Endothelial cell (in vitro differentiated cells): ENCODE measurements at regions not wholly inside any gene's neighbourhood (a gene's known extent, or its start where the extent isn't known, plus 50 kb on each side); places are given as distances from the start of the nearest gene placed in this dataset.
"Not testable (repeated sequence)": the region's sequence is repeated elsewhere in the genome, so short reads cannot be mapped to it uniquely, and the experiment has no call there.

Source experiments
- DNase-seq: peaks from one replicate; pipeline ENCODE4 v3.0.0; 2021; ENCODE audit warnings: low spot score
- H3K27ac Mint-ChIP-seq: one replicate; pipeline ENCODE4 v1.8.0; 2021; ENCODE audit warnings: mixed read lengths, inconsistent platforms; ENCODE audit not compliant: unreplicated experiment
- H3K27me3 Mint-ChIP-seq: one replicate; pipeline ENCODE4 v1.8.0; 2021; ENCODE audit warnings: mild to moderate bottlenecking, moderate library complexity, mixed read lengths, inconsistent platforms; ENCODE audit not compliant: unreplicated experiment
- H3K36me3 Mint-ChIP-seq: one replicate; pipeline ENCODE4 v1.8.0; 2021; ENCODE audit warnings: mild to moderate bottlenecking, low read depth, mixed read lengths, inconsistent platforms; ENCODE audit not compliant: unreplicated experiment
- H3K4me1 Mint-ChIP-seq: one replicate; pipeline ENCODE4 v1.8.0; 2021; ENCODE audit warnings: mild to moderate bottlenecking, mixed read lengths, inconsistent platforms; ENCODE audit not compliant: unreplicated experiment
- H3K4me3 Mint-ChIP-seq: one replicate; pipeline ENCODE4 v1.8.0; 2021; ENCODE audit warnings: mild to moderate bottlenecking, mixed read lengths, inconsistent platforms; ENCODE audit not compliant: unreplicated experiment
- H3K9me3 Mint-ChIP-seq: one replicate; pipeline ENCODE4 v1.8.0; 2021; ENCODE audit warnings: mixed read lengths, inconsistent platforms; ENCODE audit not compliant: unreplicated experiment
- TF ChIP-seq, protein P1 (sequence below): fragments of 200-600 bp; sonication (generic); IDR thresholded peaks from one replicate; pipeline ENCODE4 v1.5.0; 2021; ENCODE audit warnings: antibody characterized with exemption; ENCODE audit not compliant: unreplicated experiment

DNA sequence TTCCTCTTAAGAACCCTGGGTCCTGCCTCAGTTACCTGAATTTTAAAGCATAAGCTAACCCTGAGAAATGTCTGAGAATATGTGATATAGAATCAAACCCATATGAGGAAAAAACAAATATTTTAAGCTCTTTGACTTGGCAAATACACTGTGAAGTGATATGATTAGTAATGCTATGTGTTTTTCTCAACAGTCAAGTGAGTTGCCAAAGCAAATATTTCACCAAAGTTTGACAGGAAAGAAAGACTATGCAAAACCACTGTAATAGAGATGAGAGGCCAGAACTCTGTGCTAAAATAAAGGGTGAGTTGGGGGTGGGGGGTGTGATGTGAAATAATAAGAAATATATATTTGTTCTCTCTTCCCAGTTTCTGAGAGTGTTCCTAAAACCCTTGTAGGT lies 613.5 kb upstream of the CCDC179 start:
- TF ChIP-seq, protein P1, sequence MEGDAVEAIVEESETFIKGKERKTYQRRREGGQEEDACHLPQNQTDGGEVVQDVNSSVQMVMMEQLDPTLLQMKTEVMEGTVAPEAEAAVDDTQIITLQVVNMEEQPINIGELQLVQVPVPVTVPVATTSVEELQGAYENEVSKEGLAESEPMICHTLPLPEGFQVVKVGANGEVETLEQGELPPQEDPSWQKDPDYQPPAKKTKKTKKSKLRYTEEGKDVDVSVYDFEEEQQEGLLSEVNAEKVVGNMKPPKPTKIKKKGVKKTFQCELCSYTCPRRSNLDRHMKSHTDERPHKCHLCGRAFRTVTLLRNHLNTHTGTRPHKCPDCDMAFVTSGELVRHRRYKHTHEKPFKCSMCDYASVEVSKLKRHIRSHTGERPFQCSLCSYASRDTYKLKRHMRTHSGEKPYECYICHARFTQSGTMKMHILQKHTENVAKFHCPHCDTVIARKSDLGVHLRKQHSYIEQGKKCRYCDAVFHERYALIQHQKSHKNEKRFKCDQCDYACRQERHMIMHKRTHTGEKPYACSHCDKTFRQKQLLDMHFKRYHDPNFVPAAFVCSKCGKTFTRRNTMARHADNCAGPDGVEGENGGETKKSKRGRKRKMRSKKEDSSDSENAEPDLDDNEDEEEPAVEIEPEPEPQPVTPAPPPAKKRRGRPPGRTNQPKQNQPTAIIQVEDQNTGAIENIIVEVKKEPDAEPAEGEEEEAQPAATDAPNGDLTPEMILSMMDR: no peak
- H3K27ac Mint-ChIP-seq: no peak overlapping the region
- H3K4me1 Mint-ChIP-seq: peaks cover 2% of the 10 kb centered on the region
- H3K27me3 Mint-ChIP-seq: no peaks in the 10 kb centered on the region
- no peaks in the 10 kb centered on the region for H3K9me3 Mint-ChIP-seq
- H3K4me3 Mint-ChIP-seq: no peak overlapping the region
- no peak for DNase-seq
- H3K36me3 Mint-ChIP-seq: no peaks in the 10 kb centered on the region

DNA sequence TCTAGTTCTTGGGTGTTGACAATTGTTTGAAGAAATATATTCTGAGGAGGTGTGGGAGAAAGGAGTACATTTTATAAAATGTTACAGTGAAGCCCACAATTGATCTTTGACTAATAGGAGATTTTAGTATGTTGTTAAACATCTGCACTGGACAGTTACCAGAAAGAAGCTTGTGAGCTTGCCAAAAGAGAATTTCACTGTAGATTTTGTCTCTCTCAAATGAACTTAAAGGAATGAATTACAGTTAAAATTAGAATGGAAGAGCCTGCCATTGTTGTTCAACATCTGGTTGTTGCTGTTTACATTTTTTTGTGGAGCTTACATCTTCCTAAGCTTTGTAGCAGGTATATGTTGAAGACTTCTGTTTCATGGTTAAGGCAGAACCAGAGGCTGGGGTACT lies 620.5 kb upstream of the CCDC179 start:
- no peaks in the 10 kb centered on the region for H3K9me3 Mint-ChIP-seq
- no peaks in the 10 kb centered on the region for H3K36me3 Mint-ChIP-seq
- TF ChIP-seq, protein P1: no peak
- H3K4me1 Mint-ChIP-seq: peaks cover 7% of the 10 kb centered on the region
- H3K4me3 Mint-ChIP-seq: no peak overlapping the region
- H3K27me3 Mint-ChIP-seq: peaks cover 2% of the 10 kb centered on the region
- no peak for DNase-seq
- no peak overlapping the region for H3K27ac Mint-ChIP-seq

DNA sequence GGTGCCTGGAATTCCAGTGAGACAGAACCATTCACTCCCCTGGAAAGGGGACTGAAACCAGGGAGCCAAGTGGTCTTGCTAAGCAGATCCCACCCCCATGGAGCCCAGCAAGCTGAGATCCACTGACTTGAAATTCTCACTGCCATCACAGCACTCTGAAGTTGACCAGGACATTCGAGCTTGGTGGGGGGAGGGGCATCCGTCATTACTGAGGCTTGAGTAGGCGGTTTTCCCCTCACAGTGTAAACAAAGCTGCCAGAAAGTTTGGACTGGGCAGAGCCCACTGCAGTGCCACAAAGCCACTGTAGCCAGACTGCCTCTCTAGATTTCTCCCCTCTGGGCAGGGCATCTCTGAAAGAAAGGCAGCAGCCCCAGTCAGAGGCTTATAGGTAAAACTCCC lies 623.9 kb upstream of the CCDC179 start:
- H3K4me3 Mint-ChIP-seq, H3K27me3 Mint-ChIP-seq, H3K27ac Mint-ChIP-seq, H3K9me3 Mint-ChIP-seq, H3K4me1 Mint-ChIP-seq, H3K36me3 Mint-ChIP-seq, DNase-seq: not testable (repeated sequence)

DNA sequence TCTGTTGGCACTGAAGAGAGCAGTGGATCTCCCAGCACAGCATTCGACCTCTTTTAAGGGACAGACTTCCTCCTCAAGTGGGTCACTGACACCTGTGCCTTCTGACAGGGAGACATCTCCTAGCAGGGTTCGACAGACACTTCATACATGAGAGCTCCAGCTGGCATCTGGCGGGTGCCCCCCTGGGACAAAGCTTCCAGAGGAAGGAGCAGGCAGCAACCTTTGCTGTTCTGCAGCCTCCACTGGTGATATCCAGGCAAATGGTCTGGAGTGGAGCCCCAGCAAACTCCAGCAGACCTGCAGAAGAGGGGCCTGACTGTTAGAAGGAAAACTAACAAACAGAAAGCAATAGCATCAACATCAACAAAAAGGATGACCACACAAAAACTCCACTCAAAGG lies 624.3 kb upstream of the CCDC179 start:
- not testable (repeated sequence) for H3K4me1 Mint-ChIP-seq, H3K27me3 Mint-ChIP-seq, H3K4me3 Mint-ChIP-seq, H3K9me3 Mint-ChIP-seq, DNase-seq, H3K27ac Mint-ChIP-seq, H3K36me3 Mint-ChIP-seq

DNA sequence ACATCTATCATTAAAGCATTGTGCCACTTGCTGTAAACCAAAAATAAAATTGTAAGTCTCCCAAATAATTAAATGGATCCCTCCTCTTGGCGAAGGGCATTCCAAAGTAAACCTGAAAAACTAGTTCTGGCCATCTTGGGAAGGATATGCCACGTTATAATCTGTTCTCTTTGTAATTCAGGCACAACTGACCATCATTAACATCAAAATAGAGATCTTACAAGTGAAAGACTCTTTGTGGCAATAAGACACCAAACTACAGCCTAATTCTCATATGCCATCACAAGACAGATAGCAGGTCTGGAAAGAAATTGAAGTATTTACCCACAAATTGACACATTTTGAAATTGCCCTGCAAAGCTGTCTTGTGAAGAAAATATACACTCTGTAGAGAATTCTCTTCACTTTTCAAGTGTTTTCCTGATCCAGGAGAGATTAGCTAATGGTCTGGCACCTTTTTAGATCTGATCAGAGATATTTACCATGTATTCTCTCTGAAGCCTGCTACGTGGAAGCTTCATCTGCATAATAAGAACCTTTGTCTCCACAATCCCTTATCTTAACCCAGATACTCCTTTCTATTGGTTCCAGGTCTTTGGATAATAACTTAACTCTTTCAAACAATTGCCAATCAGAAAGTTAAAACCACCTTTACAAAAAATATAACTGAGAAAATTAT lies 630.4 kb upstream of the CCDC179 start:
- no peaks in the 10 kb centered on the region for H3K36me3 Mint-ChIP-seq
- TF ChIP-seq, protein P1: no peak
- DNase-seq: no peak
- no peak overlapping the region for H3K4me3 Mint-ChIP-seq
- no peaks in the 10 kb centered on the region for H3K4me1 Mint-ChIP-seq
- no peaks in the 10 kb centered on the region for H3K27me3 Mint-ChIP-seq
- peaks cover 4% of the 10 kb centered on the region for H3K9me3 Mint-ChIP-seq
- no peak overlapping the region for H3K27ac Mint-ChIP-seq

DNA sequence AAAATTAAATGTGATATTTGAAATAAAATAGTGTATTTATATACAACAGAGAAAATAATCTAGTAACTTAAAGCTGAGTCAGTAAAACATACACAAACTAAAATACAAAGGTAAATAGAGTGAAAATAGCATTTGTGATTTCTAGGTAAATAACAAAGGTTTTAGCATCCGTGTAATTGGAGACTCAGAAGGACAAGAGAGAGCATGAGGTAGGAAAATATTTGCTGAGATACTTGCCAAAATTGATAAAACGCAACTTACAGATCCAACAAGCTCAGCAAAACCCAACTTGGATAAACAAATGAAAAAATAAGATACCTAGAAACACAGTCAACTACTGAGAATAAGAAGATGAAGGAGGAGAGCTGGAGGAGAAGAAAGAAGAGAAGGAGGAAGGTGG lies 634.7 kb upstream of the CCDC179 start:
- no peaks in the 10 kb centered on the region for H3K4me1 Mint-ChIP-seq
- no peaks in the 10 kb centered on the region for H3K27me3 Mint-ChIP-seq
- H3K9me3 Mint-ChIP-seq: no peaks in the 10 kb centered on the region
- TF ChIP-seq, protein P1: no peak
- no peak overlapping the region for H3K27ac Mint-ChIP-seq
- DNase-seq: no peak
- H3K4me3 Mint-ChIP-seq: no peak overlapping the region
- H3K36me3 Mint-ChIP-seq: no peaks in the 10 kb centered on the region
